HG03521 (cell line): ENCODE measurements at regions not wholly inside any gene's neighbourhood (a gene's known extent, or its start where the extent isn't known, plus 50 kb on each side); places are given as distances from the start of the nearest gene placed in this dataset.

Source experiments
- ATAC-seq: cut with Tn5 transposase; IDR thresholded peaks from one replicate; pipeline ENCODE4 v1.9.1; 2021; ENCODE audit warnings: mild to moderate bottlenecking, moderate library complexity; ENCODE audit not compliant: unreplicated experiment

DNA sequence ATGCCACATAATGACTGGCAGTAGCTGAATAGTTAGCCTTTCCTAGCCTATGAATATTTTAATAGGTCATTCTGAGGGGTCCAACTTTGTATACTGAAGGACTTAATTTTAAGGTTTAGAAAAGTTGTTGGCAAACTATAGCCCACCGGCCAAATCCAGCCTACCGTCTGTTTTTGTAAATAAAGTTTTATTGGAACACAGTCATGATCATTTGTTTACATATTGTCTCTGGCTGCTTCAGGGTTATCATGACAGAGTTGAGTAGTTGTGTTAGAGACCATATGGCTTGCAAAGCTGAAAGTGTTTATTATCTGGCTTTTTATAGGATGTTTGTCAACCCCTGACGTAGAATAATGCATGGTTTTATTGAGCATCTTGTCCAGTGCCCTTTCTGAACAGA lies 73.4 kb downstream of the NTMT2 start:
- ATAC-seq: no peak

- ATAC-seq: no peak
Observed at GRCh38 chr1:170221031-170221430, 75.3 kb downstream of the NTMT2 start.

DNA sequence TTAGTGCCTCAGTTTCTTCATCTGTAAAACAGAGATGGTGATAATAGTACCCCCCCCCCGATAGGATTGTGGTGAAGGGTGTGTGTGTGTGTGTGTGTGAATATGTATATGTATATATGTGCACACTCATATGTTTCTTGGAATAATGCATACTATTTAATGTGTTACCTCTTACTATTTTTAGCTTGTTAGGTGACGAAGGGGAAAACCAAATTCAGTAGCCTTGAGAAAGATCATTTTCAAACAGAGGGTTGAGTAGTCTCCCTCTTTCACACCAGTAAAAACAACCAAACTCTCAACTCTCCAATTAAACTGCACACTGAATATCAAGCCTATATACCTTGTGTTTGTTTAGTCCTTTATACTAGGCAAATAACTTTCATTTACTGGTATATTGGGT lies 75.7 kb downstream of the NTMT2 start:
- no peak for ATAC-seq

DNA sequence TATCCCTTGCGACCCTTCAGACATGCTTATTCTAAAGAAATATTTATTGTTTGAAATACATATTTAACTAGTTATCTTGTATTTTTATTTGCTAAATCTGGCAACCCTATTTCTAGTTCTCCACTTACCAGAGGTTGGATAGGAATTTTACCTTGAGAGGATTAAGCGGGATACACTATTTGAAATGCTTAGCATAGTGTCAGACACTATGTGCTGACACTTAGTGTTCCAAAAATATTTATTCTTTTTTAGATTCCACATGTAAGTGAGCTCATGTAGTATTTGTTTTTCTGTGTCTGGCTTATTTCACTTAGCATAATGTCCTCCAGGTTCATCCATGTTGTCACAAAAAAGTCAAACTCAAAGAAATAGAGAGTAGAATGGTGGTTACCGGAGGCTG lies 78.7 kb downstream of the NTMT2 start:
- ATAC-seq: no peak

DNA sequence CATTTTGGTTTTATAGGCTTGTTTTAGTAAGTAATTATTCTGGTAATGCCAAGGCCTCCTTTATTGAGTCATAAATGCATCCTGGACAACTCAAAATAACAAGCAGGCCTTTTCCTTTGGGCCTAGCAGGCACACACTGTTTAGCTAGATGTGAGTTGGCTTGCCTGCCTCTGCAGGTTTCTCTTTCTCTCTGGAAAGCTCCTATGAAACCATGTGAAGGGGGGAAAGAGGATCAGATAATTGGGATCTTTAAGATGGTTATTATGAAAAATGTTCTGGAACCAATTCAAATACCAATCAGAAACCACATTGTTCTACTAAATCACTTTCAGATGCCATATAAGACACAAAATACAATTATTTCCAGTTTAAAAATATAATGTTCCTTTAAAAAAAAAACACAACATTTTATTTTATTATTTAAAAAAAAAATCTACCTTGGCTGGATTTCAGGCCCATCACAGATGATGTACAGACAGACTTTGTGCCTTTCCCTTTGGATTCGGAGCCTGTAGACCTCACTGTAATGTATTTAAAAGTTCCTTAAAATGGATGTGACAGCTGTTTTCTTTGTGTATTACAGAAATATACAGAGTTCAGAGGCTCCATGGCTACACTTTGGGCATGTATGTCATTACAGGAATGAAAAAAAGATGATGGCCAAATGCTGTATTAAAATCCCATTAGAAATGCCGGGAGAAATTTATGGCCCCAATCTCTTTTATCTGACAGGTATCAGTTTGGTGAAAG lies 80.2 kb downstream of the NTMT2 start:
- ATAC-seq: no peak

DNA sequence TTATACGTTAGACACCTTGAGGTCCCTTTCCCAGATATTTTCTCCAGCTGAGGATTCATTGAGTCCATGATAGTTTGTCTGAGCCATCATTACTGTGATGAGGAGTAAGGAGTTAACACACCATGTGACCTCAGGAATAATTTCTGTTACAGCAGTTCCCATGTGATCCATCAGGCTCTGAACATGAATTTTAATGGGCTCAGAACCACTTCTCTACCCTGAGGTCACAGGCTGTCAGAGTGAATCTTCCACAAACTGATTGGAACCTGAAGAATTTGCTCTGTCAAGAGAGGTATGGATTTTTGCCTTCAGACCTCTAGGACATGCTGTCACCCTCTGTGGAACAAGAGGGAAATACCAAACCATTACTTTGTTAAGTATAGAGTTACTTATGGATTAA lies 81.0 kb downstream of the NTMT2 start:
- no peak for ATAC-seq

DNA sequence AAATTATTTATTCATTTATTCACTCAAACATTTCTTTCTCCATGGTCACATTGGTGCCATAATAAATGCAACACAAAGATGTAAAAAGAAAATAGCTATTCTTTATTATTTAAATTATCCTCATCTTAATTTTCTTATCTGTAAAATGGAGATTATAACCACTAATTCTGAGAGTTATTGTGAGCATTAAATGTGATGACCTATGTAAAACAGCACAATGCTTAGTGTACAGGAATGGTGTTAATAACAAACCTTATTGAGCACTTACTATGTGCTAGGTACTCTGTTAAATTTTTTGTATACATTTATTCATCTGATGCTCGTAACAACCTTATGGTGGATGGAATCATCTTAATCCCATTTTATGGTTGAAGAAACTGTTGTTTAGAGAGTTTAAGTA lies 84.6 kb downstream of the NTMT2 start:
- ATAC-seq: no peak

GRCh38 chr1:170231662-170232061 lies 85.9 kb downstream of the NTMT2 start:
- ATAC-seq: no peak

- no peak for ATAC-seq
Observed at GRCh38 chr1:170238704-170239391, 93.1 kb downstream of the NTMT2 start.

DNA sequence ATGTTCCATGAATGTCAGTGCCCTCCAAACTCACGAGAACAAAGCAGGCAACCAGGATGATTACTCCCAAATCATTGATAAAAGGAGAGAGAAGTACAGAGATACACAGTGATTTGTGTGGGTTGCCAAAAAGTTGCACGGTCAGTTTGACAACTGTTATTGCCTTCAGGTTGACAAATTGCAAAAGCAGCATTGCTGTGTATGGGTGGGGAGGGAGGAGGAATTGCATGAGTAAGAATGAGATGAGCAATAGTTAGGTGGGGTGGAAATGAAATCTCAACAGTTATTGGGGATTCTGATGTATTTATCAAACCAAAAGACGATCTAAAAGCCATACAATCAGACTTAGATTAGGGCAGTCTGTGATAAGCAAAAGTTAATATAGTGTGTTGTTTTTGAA lies 93.7 kb downstream of the NTMT2 start:
- ATAC-seq: no peak

- peak; percentile 99 for ATAC-seq
Observed at GRCh38 chr1:170240409-170240808, 94.7 kb downstream of the NTMT2 start.

DNA sequence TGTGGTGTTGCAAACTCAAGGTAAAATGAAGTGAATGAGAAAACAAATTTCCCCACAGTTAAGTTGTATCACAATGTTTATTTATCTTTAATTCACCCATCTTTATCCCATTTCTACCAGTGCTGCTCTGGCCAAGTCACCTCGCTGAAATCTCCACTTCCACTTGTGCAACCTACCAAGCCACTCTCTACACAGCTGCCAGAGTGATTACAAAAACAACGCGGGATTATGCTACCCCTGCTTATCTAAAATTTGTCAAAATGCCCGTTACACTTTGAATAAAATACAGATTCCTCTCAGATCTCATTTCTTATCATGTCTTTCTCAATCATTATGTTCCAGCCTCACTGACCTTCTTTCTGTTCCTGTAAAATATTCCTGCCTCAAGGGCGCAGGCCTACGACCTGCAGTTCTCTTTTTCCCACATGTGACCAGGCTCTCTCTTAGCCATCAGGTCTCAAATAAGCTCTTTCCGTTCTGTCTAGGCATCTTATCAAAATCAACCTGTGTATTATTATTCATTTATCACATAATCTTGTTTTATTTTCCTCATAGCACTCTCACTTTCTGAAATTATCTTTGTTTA lies 95.6 kb downstream of the NTMT2 start:
- no peak for ATAC-seq

DNA sequence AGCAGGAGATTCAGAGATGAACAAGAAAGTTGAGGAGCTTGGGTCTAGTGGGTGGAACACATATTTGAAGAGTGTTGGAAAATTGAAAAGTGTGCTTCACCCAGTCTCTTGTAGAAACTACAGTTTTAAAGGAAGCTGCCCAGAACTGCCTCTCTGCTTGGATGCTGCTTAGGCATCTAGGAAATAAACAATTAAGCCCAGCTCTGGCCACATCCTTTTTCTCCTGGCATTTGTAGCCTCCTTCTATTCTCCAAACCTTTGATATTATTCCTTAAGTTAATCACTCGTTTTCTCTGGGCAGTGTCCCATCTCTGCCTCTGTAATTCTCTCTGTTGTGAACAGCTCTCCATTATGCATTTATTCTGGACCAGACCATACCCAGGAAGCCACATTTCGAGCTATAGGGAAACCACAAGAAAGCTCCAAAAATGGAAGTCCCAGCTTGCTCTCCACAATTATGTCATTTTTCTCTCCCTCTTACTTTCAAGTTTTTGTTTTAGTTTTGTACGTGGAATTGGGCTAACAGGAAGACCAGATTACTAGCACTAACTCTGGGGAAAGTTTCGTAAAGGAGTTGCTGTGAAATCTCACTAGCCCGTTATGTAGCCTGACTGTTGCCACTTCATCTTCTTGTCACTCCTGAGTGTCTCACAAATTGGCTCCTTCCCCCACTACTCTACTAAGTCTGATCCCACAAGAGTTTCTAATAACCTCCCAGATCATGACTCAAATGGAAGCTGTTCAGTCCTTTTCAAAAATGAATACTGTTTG lies 102.2 kb downstream of the NTMT2 start:
- ATAC-seq: no peak

- ATAC-seq: no peak
Observed at GRCh38 chr1:170250531-170251276, 104.9 kb downstream of the NTMT2 start.

- no peak for ATAC-seq
Observed at GRCh38 chr1:170252851-170253579, 107.3 kb downstream of the NTMT2 start.

- ATAC-seq: no peak
Observed at GRCh38 chr1:170254371-170254770, 108.6 kb downstream of the NTMT2 start.

- no peak for ATAC-seq
Observed at GRCh38 chr1:170261669-170262068, 115.9 kb downstream of the NTMT2 start.

DNA sequence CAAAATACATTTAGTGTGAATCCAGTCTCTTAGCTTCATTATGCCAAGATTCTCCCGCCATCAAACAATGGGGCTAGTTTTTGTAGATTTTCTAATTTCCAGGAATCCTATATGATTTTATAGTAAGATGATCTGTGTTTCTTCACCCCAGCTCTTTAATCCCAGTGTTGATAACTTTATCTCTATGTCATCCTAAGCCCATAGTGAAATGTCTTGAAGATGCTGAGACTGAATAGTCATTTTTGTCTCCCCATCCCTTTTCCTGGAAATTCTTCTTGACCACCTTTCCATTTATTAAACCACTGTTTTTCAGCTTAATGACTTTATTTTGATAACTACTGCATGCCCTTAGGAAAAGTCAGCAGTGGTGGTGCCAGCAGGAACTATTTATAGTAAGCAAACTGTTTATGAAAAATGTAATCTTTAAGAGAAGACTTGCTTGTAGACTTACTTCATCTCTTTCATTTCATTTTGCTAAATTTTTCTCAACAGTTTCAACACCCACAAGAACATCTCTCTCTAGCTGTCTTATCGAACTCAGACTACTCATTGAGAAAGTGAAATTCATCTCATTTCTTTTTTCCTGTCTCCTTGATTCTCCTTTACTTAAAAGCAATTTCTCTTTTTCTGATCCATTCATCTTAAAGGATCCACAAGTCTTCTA lies 116.6 kb downstream of the NTMT2 start:
- no peak for ATAC-seq

GRCh38 chr1:170265234-170265633 lies 119.5 kb downstream of the NTMT2 start:
- no peak for ATAC-seq

DNA sequence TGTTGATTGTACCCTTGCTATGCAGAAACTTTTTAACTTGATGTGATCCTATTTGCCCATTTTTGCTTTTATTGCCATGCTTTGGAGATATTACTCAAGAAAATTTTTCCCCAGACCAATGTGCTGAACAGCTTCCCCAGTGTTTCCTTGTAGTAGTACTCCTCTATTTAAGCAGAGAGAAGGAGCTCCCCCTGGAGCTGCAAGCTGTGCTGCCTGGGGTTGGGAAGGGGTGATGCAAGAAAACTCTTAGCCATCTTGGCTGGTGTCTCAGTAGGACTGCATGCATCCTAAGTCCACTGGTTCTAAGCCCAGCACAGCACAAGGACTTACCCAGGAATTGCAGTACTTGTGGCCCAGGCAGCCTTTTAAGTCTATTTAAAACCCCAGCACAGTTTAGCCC lies 121.6 kb downstream of the NTMT2 start:
- ATAC-seq: no peak
